NK-92 treated with Interleukin-12 subunit alpha and Interleukin-12 subunit beta, amount 100 ng/mL, for 24 hours (cell line): ENCODE measurements at regions not wholly inside any gene's neighbourhood (a gene's known extent, or its start where the extent isn't known, plus 50 kb on each side); places are given as distances from the start of the nearest gene placed in this dataset.

Experiments used
- DNase-seq: peaks from one replicate; lab custom pipeline; 2025; lab: John Stamatoyannopoulos, UW

DNA sequence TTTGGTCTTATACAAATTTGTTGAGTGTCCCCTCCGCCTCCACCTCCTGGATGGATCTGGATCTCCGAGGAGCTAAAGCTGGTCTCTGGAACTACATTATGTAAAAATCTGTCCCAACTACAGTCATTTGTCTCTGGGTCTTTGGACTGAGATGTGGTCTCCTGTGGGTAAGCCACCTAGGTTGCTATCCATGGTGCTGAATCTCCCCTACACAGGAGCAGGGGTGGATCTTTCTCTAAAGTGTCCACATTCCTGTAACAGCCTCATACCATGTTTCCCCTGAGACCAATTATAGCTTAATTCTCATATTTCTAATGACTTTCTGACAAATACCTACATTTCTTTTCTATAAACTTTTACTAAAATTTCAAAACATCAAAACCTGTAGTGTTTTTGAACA lies 625.8 kb downstream of the TAFA4 start:
- DNase-seq = no peak

DNA sequence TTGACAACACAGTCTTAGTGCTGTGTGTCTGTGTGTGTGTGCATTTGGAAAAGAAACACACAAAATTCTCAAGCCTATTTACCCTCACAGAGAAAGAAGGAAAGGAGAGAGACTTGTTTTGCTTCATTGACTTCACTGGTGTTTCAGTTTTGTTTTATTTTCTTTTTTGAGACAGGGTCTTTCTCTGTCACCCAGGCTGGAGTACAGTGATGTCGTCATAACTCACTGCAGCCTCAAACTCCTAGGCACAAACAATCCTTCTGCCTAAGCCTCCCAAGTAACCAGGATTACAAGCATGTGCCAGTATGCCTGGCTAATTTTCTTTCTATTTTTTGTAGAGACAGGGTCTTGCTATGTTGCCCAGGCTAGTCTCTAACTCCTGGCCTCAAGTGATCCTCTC lies 636.9 kb downstream of the TAFA4 start:
- no peak for DNase-seq

- no peak for DNase-seq
These were observed 635.9 kb upstream of the SUCLG2 start for GRCh38 chr3:68290333-68290732.

DNA sequence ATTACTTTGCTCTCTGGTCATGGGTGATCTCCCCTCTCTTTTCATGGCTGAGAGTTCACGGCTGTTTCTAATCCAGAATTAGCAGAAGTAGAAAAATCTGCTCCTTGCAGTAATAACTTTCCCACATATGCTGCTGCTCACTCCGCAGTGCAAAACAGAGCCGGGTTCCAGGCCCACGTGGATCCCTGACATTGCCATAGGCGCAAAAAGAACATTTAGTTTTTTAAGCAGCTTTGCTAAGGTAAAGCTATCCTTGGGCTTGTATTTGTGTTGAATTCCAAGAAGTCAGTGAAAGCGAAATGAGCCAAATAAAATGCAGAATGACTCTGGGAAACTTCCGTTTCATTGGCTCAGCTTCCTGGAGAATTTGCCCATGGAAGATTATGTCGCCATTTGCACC lies 633.7 kb upstream of the SUCLG2 start:
- no peak for DNase-seq

DNA sequence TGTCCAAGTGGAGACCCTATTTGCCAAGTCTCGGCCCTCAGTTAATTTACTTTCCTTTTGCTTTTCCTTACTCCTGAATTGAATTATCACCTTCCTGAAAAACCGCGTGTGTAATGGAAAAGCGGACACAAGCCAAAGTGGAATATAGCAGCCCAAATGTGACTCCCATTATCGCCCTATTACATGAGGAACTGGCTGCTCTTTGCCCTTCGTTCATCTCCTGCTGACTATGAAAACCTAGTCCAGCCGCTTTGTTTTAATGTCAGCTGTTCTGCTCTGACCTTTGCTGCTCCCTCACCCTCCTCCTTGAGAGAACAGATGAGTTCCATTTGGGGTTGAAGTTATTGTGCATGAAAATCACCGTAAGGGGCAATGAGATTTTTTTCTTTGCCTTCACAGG lies 632.7 kb upstream of the SUCLG2 start:
- DNase-seq = no peak

DNA sequence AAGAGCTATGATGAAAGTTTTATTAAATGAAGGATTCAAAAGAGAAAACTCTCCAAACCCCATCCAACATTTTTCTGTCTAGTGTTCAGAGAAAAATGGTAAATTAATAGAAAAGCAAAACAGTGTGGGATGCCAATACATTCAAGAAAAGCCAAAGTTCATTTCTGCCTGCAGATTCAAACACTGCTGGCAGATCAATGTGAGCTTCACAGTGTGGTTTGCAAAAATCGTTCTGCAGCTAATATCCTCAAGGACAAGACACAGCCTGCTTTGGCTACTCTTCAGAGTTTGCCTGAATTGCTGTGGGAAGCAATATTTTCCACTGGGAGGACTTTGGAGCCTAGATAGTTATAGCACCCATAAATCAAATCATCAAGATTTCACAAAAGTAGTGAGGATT lies 619.9 kb upstream of the SUCLG2 start:
- no peak for DNase-seq

DNA sequence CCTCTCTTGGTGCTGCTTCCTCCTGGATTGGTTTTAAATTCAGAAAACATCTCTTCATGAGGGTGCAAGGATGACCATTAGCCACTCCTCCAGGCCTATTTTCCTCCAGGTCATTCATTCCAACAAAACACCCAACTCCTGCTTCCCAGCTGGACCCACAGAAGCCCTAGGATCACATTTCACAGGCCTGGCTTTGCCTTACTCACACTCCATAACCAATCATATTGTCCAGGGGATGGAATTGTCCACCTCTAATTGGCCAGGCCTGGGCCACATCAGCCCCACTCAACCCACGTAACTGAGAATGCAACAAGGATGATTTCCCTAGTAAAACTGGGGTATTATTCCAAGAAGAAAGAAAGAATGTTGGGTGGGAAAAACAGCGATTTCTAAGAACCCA lies 616.7 kb upstream of the SUCLG2 start:
- no peak for DNase-seq

- DNase-seq = no peak
These were observed 602.3 kb upstream of the SUCLG2 start for GRCh38 chr3:68256635-68257223.

DNA sequence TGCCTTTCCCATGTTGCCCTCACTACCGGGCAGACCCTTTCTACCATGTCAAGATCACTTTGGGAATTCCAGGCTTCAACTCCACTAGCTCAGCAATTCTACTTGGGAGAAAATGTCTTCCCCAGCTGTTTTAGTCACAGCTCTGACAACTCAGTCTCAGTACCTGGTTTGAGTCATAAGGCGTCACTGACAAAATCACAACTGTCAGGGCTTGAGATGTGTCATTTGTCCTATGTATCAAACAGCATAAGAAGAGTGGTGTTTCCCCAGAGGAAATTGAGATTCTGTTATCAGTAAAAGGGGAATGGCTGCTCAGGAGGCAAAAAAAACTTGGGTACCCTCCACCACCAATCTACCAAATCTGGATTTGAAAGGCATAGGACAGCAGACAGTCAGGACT lies 594.9 kb upstream of the SUCLG2 start:
- DNase-seq = no peak

DNA sequence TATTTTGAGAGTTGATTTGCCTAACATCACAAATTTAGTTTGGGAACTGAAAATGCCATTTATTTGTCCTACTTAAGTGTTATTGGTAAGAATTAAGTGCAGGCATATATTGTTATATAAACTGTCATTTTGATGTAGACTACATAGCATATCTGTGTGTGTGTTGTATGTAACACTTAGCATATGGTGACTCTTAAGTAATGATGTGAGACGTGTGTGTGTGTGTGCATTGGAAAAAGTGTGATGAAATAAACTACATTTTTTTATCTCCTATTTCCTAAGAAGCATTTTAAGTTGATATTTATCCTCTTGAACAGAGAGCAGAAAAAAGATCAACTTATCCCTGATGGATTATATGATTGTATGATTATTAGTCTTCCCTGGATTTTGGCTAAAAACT lies 588.2 kb upstream of the SUCLG2 start:
- DNase-seq = no peak

- DNase-seq = no peak
These were observed 585.1 kb upstream of the SUCLG2 start for GRCh38 chr3:68239542-68239941.

DNA sequence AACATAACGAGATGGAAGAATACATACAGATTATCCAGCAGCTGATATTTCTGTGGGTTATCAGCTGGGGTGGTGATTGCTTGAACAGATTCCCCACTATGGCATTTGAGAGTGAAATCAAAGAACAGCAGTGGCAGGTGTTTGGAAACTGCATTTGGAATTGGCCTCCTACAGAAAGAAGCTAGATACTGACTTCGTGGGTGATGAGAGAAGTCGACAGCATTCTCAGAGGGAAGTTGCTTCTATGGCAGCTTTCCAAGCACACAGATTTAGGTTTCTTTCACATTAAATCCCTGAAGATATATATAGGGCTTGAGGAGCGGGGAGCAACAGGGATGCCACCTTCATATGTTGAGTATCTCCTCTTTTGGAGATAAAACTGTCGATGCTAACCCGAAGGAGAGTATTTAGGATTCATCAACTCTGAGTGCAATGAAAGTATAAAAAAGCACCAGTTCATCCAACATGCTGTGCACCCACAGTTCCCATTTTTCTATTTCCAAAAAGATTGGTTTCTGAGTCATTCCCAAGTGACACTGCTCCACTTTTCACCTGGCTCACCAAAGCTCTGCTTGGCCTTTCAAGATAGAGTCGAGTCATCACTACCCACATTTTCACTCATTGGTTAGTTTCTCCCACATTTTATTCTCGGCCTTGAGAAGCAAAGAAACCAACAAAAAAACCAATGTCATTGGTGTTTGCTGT lies 579.8 kb upstream of the SUCLG2 start:
- DNase-seq = no peak

DNA sequence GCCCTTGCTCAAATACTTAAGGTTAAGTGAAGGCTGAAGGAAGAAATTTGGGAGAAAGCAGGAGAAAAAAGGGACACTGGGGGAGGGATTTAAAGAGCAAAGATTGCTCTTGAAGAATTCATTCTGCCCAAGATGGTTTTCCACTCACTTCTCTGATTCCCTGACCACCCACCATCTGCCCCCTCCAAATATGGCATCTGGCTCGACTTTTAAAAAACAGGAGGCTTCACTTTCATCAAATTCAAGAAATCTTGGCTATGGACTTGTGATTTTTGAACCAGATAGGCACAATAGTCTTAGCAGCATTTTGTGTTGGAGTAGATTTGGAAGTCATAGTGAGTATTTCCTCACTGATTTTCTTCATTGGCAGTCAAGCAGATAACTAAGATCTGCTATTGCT lies 574.4 kb upstream of the SUCLG2 start:
- DNase-seq = no peak

- no peak for DNase-seq
These were observed 566.4 kb upstream of the SUCLG2 start for GRCh38 chr3:68220832-68221231.

DNA sequence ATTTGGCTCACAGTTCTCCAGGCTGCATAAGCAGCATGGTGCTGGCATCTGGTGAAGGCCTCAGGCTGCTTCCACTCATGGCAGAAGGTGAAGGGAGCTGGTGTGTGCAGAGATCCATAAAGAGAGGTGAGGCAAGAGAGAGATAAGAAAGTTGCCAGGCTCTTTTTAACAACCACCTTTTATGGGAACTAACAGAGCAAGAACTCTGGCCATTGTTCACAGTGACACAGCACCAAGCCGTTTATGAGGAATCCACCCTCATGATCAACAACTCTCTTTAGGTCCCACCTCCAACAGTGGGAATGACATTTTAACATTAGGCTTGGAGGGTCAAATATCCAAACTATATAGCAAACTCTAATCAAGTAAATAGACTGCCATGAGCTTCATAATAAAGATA lies 557.2 kb upstream of the SUCLG2 start:
- no peak for DNase-seq

DNA sequence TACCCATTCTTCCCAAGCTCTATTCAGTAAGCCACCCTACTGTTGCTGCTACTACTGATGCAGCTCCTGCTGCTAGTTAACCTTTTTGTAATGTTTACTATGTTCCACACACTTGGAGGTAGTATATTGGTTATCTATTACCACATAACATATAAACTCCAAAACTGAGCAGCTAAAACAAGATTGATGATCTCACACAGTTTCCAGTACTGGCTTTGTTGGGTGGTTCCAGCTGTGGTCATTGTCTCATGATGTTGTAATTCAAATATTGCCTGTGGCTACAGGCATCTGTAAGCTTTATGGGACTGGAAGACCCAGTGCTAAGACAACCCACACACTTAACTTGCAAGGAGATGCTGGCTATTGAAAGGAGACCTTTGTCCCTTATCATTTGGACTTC lies 556.2 kb upstream of the SUCLG2 start:
- DNase-seq = no peak

GRCh38 chr3:68207327-68207726 lies 552.9 kb upstream of the SUCLG2 start:
- no peak for DNase-seq

DNA sequence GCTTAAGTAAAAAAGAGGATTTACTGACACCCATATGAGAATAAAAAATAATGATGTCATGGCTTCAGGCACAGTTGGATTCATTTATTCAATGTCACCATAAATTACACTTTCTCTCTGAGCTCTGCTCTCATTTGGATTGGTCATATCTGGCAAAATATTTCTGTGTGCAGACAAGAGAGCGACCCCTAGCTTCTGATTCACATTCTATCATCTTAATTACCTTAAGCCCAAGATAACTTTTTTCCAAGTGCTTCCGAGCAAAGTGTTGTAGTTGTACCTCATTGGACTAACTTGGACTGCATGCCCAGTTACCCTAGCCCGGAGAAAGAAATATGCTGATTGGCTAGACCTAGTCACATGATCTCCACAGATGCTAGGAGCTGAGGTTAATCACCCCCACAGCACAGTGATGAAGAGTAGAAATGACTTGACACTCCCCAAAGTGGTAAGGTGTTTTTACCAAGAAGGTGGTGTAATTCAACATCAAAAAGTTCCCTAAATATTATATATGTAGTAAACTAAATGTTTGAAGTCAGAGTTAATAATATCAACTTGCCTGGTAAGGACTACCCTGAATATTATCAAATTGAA lies 552.2 kb upstream of the SUCLG2 start:
- no peak for DNase-seq

DNA sequence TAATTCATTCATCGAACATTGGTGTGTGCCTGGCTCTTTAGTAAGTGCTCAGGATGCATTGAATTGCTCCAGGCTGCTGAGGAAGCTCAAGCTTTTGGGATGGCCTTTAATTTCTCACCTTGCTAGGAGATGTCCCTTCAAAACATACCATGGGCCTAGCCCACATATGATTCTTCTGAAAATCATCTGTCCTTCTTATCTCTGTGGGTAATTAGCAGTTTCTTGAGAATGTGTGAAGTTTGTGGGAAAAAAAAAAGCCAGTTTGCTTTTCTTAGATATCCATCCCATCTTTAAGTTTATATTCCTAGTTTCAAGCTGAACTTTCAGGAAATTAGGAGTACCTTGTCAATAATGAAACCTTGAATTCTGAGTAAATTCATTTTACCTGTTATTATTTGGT lies 532.3 kb upstream of the SUCLG2 start:
- no peak for DNase-seq

DNA sequence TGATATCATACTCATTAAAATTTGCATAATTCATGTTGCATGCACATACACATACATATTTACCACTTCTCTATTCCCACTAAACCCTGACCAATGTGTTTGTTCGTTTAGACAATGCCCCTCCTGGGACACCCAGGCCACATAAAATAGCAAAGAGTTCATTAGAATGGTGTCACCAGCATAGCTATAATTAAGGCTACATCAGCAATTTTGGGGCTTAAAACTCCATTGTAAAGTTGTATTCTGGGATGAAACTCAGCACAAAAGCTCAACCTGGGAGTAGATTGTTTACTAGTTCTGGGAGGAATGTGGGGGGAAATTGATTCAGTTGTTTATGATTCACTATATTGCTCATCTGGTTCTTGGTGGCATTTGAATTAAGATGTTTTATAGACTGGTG lies 522.2 kb upstream of the SUCLG2 start:
- no peak for DNase-seq

DNA sequence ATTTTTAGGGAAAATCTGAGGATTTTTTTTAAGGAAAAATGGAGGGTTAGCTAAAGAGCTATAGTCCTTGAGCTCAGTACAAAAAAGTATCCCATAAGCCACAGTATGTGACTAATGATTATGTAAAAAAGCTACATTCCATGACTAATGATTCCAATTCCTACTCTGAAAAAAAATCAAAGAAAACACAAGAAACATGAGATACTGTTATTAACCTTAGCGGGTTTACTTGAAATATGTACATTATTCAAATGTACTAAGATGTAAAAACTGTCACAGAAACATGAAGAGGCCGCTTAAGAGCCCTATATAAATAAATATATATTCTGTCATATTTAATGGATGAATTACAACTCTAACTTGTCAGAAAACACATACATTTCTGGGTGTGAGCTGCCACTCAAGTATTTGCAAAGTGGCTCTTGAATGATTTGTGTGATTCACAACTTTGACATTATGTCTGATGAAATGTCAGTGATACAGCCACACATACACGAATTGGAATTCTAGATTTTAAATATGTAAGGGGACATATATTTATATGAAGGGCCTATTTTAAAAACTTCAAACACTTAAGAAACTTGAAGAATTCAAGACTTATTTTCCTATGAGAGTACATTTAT lies 518.7 kb upstream of the SUCLG2 start:
- no peak for DNase-seq

- DNase-seq = no peak
These were observed 517.6 kb upstream of the SUCLG2 start for GRCh38 chr3:68172039-68172438.

DNA sequence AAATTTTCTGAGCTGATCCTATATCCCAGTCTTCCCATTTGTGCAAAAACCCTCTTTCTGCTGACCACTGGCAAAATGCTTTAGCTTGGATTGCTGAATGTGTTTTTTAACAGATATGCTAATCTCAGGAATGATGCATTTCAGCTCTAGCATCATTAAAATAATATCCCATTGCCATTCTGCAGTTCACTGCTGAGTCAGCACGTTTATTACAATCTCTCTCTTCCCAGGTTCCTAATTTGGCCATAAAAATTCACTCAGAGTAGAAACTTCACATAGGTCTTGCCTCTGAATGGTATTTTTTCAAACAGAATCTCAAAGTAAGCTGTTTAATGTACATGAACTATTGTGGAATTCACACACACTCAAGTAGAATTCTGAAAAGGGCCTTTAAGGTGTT lies 509.6 kb upstream of the SUCLG2 start:
- no peak for DNase-seq
